ENCODE measurements at regions not wholly inside any gene's neighbourhood (a gene's known extent, or its start where the extent isn't known, plus 50 kb on each side); places are given as distances from the start of the nearest gene placed in this dataset.

DNA sequence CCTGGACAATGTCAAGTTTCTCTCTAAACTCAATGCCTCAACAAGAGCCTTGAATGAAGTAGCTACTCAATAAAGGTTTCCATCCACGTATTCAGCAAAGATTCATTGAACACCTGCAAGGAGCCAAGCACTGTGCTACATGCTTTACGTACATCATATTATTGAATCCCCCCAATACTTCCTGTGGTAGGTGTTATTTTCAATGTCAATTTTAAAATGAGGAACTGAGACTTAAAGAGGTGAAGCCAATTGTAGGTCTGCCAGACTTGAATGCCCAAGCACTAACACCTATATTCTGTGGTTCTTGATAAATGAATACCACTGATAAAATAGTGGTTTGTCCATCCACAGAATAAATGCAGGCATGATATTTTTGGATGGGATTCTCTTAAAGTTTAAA, 162.3 kb downstream of the DRD1 start:
- H3K4me1 ChIP-seq (ENCODE audit: control insufficient read depth in 1 of 2, insufficient read depth in 1 of 2, low read depth in 1 of 2, low read length in 1 of 2), result no peaks in the 10 kb centered on the region
- no peaks in the 10 kb centered on the region for H3K9me3 ChIP-seq
- no peak overlapping the region for H3K4me3 ChIP-seq (ENCODE audit: low read depth in 1 of 2, low read length in 1 of 2)
- TF ChIP-seq, protein P1, sequence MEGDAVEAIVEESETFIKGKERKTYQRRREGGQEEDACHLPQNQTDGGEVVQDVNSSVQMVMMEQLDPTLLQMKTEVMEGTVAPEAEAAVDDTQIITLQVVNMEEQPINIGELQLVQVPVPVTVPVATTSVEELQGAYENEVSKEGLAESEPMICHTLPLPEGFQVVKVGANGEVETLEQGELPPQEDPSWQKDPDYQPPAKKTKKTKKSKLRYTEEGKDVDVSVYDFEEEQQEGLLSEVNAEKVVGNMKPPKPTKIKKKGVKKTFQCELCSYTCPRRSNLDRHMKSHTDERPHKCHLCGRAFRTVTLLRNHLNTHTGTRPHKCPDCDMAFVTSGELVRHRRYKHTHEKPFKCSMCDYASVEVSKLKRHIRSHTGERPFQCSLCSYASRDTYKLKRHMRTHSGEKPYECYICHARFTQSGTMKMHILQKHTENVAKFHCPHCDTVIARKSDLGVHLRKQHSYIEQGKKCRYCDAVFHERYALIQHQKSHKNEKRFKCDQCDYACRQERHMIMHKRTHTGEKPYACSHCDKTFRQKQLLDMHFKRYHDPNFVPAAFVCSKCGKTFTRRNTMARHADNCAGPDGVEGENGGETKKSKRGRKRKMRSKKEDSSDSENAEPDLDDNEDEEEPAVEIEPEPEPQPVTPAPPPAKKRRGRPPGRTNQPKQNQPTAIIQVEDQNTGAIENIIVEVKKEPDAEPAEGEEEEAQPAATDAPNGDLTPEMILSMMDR (IDR thresholded peaks at IDR 0.05), result no peak
- H3K27me3 ChIP-seq, result no peaks in the 10 kb centered on the region
- H3K27ac ChIP-seq, result no peak overlapping the region
- H3K36me3 ChIP-seq, result no peaks in the 10 kb centered on the region

- Histone ChIP-seq H3K9me3 (no peaks in the 10 kb centered on the region), H3K36me3 (no peaks in the 10 kb centered on the region), H3K4me3 (ENCODE audit: low read depth in 1 of 2, low read length in 1 of 2) (no peak overlapping the region), H3K27ac (no peak overlapping the region), H3K4me1 (ENCODE audit: control insufficient read depth in 1 of 2, insufficient read depth in 1 of 2, low read depth in 1 of 2, low read length in 1 of 2) (no peaks in the 10 kb centered on the region), H3K27me3 (no peaks in the 10 kb centered on the region)
- TF ChIP-seq, protein P1 (IDR thresholded peaks at IDR 0.05), result no peak
Observed at GRCh38 chr5:175281257-175281656, 162.7 kb downstream of the DRD1 start.

DNA sequence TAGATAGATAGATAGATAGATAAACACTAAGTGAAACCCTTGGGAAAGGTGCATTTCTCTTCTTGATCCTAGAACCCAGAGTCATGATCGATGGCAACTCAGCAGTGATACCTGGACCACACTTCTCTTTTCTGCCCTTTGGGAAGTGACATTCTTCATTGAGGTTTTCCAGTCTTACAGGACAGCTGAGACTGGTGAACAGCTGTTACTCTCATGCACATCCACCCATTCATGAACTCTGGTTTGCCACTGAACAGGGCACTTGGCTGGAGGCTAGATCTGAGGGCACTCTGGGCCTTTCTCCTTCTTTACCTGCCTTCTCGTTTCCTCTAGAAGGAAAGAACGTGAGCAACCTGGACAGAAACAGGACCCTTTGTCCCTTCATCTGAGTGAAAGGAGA, 164.5 kb downstream of the DRD1 start:
- TF ChIP-seq, protein P1 (IDR thresholded peaks at IDR 0.05), result no peak
- no peak overlapping the region for H3K4me3 ChIP-seq (ENCODE audit: low read depth in 1 of 2, low read length in 1 of 2)
- no peaks in the 10 kb centered on the region for H3K27me3 ChIP-seq
- no peaks in the 10 kb centered on the region for H3K36me3 ChIP-seq
- no peaks in the 10 kb centered on the region for H3K9me3 ChIP-seq
- H3K27ac ChIP-seq, result no peak overlapping the region
- no peaks in the 10 kb centered on the region for H3K4me1 ChIP-seq (ENCODE audit: control insufficient read depth in 1 of 2, insufficient read depth in 1 of 2, low read depth in 1 of 2, low read length in 1 of 2)

DNA sequence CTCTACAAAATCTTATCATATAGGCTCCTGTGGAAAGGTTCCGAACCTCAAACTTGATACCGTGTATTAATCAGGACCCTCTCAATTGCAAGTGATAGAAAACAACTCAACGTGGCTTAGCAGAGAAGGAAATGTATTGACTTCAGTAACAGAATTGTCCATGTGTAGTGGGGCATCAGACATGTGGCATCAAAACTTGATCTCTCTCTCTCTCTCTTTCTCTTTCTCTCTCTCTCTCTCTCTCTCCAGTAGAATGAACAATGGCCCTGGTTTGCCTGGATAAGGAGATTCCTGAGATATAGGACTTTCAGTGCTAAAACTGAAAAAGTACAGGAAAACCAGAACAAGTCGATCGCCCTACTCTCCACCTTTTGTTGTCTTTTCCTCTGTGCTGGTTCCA, 168.2 kb downstream of the DRD1 start:
- Histone ChIP-seq H3K4me1 (ENCODE audit: control insufficient read depth in 1 of 2, insufficient read depth in 1 of 2, low read depth in 1 of 2, low read length in 1 of 2) (no peaks in the 10 kb centered on the region), H3K9me3 (no peaks in the 10 kb centered on the region), H3K36me3 (no peaks in the 10 kb centered on the region), H3K27me3 (no peaks in the 10 kb centered on the region), H3K27ac (no peak overlapping the region), H3K4me3 (ENCODE audit: low read depth in 1 of 2, low read length in 1 of 2) (no peak overlapping the region)
- TF ChIP-seq, protein P1 (IDR thresholded peaks at IDR 0.05), result no peak

DNA sequence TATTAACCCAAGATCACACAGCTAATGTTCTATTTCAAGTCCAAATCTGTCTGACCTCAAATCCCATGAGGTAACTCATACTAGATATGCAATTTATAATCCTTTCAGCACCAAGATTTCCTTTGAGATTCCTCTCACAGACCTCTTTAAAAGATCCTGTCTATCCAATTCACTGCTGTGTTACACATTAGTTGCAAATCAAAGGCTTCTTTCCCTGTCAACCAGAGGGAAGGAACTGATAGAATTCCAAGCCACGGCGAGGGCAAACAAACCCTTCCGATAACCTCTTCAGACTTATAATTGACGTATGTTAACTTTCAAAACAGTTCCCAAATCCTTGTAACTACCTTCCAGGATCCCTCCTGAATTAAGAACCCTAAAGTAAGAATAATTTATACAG, 168.9 kb downstream of the DRD1 start:
- no peaks in the 10 kb centered on the region for H3K36me3 ChIP-seq
- H3K27me3 ChIP-seq, result no peaks in the 10 kb centered on the region
- H3K27ac ChIP-seq, result no peak overlapping the region
- H3K4me1 ChIP-seq (ENCODE audit: control insufficient read depth in 1 of 2, insufficient read depth in 1 of 2, low read depth in 1 of 2, low read length in 1 of 2), result no peaks in the 10 kb centered on the region
- no peaks in the 10 kb centered on the region for H3K9me3 ChIP-seq
- TF ChIP-seq, protein P1 (IDR thresholded peaks at IDR 0.05), result no peak
- H3K4me3 ChIP-seq (ENCODE audit: low read depth in 1 of 2, low read length in 1 of 2), result no peak overlapping the region

DNA sequence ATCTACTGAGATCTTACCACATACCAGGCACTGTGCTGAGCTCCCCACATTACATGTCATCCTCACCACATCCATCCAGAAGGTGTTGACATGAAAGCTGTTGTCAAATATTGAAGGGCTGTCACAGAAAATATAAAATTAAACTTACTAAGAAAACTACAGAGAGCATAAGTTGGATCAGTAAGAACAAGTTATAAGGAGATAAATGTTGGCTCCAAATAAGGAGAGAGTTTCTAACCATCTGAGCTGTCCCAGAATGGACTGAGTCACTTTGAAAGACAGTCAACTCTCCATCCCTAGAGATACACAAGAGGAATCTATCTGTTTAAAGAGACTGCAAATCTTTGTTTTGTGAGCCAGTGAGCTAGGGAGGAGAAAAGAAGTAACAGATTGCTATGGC, 169.8 kb downstream of the DRD1 start:
- Histone ChIP-seq H3K4me3 (ENCODE audit: low read depth in 1 of 2, low read length in 1 of 2) (no peak overlapping the region), H3K9me3 (no peaks in the 10 kb centered on the region), H3K27ac (no peak overlapping the region), H3K4me1 (ENCODE audit: control insufficient read depth in 1 of 2, insufficient read depth in 1 of 2, low read depth in 1 of 2, low read length in 1 of 2) (no peaks in the 10 kb centered on the region), H3K27me3 (no peaks in the 10 kb centered on the region), H3K36me3 (no peaks in the 10 kb centered on the region)
- TF ChIP-seq, protein P1 (IDR thresholded peaks at IDR 0.05), result no peak
